Activated T-cell treated with anti-CD3 and anti-CD28 coated beads, Interleukin-2, amount 50 U/mL, for 24 hours (primary cell): ENCODE measurements at regions not wholly inside any gene's neighbourhood (a gene's known extent, or its start where the extent isn't known, plus 50 kb on each side); places are given as distances from the start of the nearest gene placed in this dataset.

Experiments
- DNase-seq: peaks from one replicate; pipeline ENCODE4 v3.0.0-alpha.2; 2020
- H3K27ac Mint-ChIP-seq: 2 replicates; pipeline ENCODE4 v1.8.0; 2020; ENCODE audit warnings: mild to moderate bottlenecking, mixed read lengths
- H3K27me3 Mint-ChIP-seq: 2 replicates; pipeline ENCODE4 v1.8.0; 2020; ENCODE audit warnings: mixed read lengths
- H3K36me3 Mint-ChIP-seq: 2 replicates; pipeline ENCODE4 v1.8.0; 2020; ENCODE audit warnings: low read depth, mixed read lengths
- H3K4me1 Mint-ChIP-seq: 2 replicates; pipeline ENCODE4 v1.8.0; 2020; ENCODE audit warnings: low read depth, mixed read lengths
- H3K4me3 Mint-ChIP-seq: 2 replicates; pipeline ENCODE4 v1.8.0; 2020; ENCODE audit warnings: mild to moderate bottlenecking, moderate library complexity, mixed read lengths
- H3K9me3 Mint-ChIP-seq: 2 replicates; pipeline ENCODE4 v1.8.0; 2020; ENCODE audit warnings: mixed read lengths

DNA sequence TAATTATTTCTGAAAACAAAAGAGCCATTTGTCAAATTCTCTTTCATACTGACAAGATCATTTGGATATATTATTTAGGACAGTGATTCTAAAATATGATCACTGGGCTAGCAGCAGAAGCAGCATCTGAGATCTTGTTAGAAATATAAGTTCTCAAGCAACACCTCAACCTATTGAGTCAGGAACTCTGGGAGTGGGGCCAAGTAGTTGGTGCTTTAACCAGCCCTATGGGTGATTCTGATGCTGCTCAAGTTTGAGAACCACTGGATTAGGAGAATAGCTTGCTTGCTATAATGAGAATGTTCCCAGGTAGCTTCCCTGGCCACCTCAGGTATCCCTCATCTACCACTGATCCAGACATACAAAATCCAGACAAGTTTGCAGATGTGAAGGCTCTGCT, 466.9 kb upstream of the CELF4 start:
- Mint-ChIP-seq H3K4me3 (no peak overlapping the region), H3K9me3 (peaks cover 5% of the 10 kb centered on the region), H3K27ac (no peak overlapping the region), H3K36me3 (no peaks in the 10 kb centered on the region), H3K4me1 (no peaks in the 10 kb centered on the region), H3K27me3 (no peaks in the 10 kb centered on the region)
- DNase-seq = no peak

DNA sequence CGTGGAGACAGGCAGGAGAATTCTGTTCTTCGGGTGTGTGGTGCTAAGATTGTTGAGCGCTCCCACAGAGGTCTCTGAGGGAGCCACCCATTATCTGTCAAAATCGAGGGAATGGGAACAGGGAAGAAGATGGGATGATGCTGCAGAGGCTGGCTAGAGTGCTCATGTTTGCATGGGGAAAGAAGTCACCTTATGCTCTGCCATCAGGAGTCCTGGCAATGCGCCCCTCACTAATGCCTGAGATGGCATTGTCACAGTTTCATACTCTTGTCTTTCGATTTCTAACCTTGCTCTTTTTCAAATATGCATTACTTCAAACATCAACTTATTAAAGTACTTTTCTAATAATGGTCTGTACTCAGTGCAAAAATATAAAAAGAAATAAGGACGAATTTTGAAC, 463.3 kb upstream of the CELF4 start:
- DNase-seq = no peak
- H3K9me3 Mint-ChIP-seq = peaks cover 2% of the 10 kb centered on the region
- H3K27me3 Mint-ChIP-seq = no peaks in the 10 kb centered on the region
- H3K36me3 Mint-ChIP-seq = no peaks in the 10 kb centered on the region
- H3K4me1 Mint-ChIP-seq = no peaks in the 10 kb centered on the region
- no peak overlapping the region for H3K4me3 Mint-ChIP-seq
- no peak overlapping the region for H3K27ac Mint-ChIP-seq

DNA sequence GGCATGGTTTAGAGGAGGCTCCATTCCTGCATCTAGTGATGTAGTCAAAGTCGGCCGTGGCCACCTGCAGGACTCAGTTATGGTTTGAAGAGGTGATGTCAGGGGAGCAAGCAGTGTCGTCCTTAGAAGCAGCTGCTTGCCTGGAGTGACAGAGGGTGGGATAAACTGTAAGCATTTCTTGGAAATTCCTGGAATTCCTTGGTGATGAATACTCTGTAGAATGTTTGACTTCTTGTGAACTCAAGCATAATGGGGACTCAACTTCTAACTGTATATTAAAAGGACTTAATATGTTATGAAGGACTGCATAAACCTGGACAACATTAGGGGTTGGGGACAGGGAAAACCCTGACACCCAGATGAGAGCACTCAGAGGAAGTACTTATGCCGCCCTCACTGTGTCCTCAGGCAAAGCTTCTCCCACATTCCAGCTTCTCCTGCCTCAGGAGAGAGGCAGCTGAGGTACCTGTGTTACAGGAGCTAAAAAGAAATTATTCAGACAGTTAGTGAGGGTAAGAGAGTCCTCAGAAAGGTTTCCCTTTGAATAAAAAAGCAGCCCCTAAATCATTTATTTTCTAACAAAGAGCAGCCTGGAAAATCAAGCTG, 459.9 kb upstream of the CELF4 start:
- DNase-seq = no peak
- H3K4me3 Mint-ChIP-seq = no peak overlapping the region
- H3K36me3 Mint-ChIP-seq = no peaks in the 10 kb centered on the region
- no peak overlapping the region for H3K27ac Mint-ChIP-seq
- peaks cover 4% of the 10 kb centered on the region for H3K9me3 Mint-ChIP-seq
- no peaks in the 10 kb centered on the region for H3K27me3 Mint-ChIP-seq
- H3K4me1 Mint-ChIP-seq = no peaks in the 10 kb centered on the region

DNA sequence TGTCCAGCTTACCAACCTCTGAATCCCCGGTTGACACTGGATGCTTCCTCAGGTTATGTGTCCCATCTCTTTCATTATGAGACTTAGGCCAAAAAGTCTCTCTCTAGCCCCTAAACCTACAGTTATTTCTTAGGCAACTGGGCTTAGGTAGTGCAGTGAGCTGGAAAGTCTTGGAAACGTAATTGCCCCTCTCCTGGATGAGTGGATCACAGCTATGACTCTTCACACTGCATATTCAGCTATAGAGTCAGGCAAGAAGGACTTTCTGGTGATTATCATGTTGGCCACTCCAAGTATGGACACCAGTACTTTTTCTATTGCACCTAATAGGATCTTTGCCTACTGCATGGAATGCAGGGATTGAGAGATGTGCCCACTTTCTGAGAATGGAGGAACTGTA, 458.3 kb upstream of the CELF4 start:
- Mint-ChIP-seq H3K27ac (no peak overlapping the region), H3K27me3 (no peaks in the 10 kb centered on the region), H3K36me3 (no peaks in the 10 kb centered on the region), H3K4me1 (no peaks in the 10 kb centered on the region), H3K4me3 (no peak overlapping the region), H3K9me3 (peaks cover 4% of the 10 kb centered on the region)
- DNase-seq = no peak

DNA sequence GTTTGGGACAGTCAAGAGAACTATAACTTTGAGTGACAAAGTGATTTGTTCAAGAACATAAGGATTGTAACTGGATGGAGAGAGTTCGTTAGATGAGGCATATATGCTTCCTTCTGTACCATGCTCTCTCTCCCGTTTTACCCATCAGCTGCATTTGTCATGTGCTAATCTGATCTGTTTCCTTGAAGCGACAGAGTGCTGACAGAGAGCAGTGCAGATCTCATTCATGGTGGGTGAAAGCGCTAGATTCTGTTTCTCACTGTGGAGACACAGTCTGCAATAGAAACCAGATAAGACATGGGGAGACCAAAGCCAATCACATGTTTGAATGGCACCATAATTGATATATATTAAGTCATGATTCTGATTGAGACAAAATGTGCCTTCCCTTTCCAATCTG, 456.6 kb upstream of the CELF4 start:
- H3K36me3 Mint-ChIP-seq = no peaks in the 10 kb centered on the region
- no peaks in the 10 kb centered on the region for H3K27me3 Mint-ChIP-seq
- peaks cover 7% of the 10 kb centered on the region for H3K9me3 Mint-ChIP-seq
- H3K27ac Mint-ChIP-seq = no peak overlapping the region
- no peaks in the 10 kb centered on the region for H3K4me1 Mint-ChIP-seq
- DNase-seq = no peak
- H3K4me3 Mint-ChIP-seq = no peak overlapping the region

DNA sequence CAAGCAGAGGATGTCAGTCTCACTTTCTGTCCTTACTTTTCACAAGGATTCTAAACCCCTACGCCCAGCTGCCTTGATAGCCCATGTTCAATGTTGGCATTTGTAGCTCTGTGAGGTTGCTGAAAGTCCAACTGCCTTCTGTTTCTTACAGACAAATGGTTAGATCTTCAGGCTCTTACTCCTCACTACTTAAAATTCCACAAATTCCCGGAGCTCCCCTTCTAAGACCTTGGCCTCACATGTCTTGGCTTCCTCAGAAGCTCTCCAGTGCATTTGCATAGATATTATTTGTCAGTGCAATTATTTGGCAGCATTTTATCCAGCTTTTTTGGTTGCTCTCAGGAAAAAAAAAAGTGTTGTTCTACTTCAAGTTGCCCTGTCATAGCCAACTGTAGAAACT, 453.7 kb upstream of the CELF4 start:
- Mint-ChIP-seq H3K4me1 (no peaks in the 10 kb centered on the region), H3K27me3 (no peaks in the 10 kb centered on the region), H3K9me3 (peaks cover 25% of the 10 kb centered on the region), H3K36me3 (no peaks in the 10 kb centered on the region), H3K27ac (no peak overlapping the region), H3K4me3 (no peak overlapping the region)
- DNase-seq = no peak

DNA sequence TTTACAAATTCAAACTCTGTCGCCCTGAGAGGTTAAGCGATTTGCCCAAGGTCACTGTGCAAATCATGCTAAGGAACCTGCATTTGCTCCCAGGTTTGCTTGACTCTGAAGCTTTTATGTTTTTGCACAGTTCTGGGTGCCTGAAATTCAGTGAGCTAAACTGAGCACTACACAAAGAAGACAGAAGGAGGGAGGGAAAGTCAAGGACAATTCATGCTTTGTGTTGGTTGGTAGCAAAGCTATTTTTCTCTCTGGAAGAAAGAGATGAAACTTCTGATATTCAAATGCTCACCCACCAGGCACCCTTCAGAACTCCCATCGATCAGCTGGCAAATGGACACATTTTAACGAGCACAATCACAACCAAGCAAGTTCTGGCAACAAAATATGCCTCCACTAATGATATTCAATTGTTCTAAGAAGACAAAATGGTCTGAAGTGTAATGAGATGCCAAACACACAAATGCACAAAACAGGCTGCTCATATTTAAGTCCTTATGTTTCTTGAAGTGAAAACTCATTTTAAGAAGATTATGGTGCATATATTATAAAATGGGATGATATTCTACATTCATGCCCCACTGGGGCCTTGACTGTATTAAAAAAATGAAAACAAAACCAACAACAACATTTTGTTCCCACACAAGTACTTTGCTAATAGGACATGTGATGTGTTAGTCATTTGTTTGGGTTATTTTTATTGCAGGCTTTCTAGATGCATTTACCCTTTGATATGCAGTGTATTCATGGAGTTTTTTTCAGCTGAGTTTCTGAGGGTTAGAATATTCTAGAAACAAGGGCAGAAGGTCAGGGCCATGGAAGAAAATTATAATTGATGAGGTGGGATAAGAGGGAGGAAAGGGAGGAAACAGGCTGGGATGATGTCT, 445.6 kb upstream of the CELF4 start:
- Mint-ChIP-seq H3K27ac (no peak overlapping the region), H3K36me3 (no peaks in the 10 kb centered on the region), H3K4me3 (no peak overlapping the region), H3K9me3 (peaks cover 13% of the 10 kb centered on the region), H3K4me1 (no peaks in the 10 kb centered on the region), H3K27me3 (no peaks in the 10 kb centered on the region)
- no peak for DNase-seq

DNA sequence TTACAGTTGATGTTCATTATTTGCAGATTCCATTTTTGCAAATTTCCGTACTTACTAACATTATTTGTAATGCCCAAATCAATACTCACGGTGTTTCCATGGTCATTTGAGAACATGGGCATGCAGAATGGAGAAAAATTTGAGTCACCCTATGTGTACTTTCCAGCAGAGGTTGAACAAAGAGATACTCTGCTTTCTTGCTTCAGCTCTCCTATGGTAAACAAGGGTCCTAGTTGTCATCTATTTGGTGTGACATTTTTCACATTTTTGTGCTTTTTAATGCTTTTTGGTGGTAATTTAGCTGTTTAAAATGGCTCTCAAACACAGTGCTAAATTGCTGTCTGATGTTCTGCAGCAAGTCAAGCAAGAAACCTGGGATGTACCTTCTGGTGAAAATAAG, 444.4 kb upstream of the CELF4 start:
- Mint-ChIP-seq H3K4me3 (no peak overlapping the region), H3K27me3 (no peaks in the 10 kb centered on the region), H3K9me3 (peaks cover 4% of the 10 kb centered on the region), H3K27ac (no peak overlapping the region), H3K4me1 (no peaks in the 10 kb centered on the region), H3K36me3 (no peaks in the 10 kb centered on the region)
- DNase-seq = no peak

DNA sequence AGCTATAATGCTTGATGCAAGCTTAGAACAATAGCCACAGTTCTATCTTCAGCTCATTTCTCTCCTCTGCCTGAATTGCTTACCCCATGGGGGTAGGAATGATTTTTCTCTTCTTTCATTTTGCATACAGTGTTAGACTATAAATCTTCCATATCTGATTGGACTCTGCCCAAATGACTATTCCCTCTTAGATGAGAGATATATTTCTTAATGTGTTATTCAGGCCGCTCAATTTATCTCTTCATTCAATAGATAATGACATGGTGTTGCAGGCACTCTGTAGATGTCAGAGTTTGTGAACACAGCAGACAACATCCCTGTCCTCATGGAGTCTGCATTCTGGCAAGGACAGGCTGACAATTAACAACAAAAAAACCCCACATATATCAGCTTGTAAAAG, 443.7 kb upstream of the CELF4 start:
- no peaks in the 10 kb centered on the region for H3K4me1 Mint-ChIP-seq
- no peaks in the 10 kb centered on the region for H3K36me3 Mint-ChIP-seq
- H3K27ac Mint-ChIP-seq = no peak overlapping the region
- peaks cover 3% of the 10 kb centered on the region for H3K9me3 Mint-ChIP-seq
- DNase-seq = no peak
- no peaks in the 10 kb centered on the region for H3K27me3 Mint-ChIP-seq
- no peak overlapping the region for H3K4me3 Mint-ChIP-seq

DNA sequence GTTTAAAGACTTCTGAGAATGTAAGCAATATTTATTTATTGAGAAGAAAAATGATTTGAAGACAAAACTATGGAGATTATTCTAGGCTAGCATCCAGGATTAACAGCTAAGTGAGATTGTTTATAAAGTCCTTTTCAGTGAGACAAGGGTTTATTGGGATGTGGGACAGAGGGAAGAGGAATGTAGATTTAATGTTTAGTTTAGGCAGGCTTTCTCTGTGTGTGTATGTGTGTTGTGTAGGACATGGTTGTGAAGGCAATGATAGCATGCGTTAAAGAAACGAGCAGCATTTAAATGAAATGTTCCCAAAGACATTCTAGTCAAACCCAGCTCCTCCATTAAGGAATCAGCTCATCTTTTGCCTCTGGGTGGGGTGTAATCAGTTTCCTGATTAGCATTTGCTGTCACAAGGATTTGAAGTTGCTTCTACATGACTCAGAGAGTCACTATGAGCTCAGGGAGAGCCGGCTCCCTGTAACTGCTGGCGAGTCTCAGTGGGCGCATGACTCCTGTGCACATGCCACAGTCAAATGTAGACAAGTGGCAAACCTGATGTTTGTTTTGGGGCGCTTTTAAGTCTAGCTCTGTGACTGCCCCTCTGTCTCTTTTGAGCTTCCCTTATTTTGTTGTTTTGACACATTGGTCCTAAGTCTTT, 442.2 kb upstream of the CELF4 start:
- DNase-seq = no peak
- no peaks in the 10 kb centered on the region for H3K4me1 Mint-ChIP-seq
- no peaks in the 10 kb centered on the region for H3K27me3 Mint-ChIP-seq
- H3K36me3 Mint-ChIP-seq = no peaks in the 10 kb centered on the region
- H3K9me3 Mint-ChIP-seq = peaks cover 3% of the 10 kb centered on the region
- H3K4me3 Mint-ChIP-seq = no peak overlapping the region
- H3K27ac Mint-ChIP-seq = no peak overlapping the region

DNA sequence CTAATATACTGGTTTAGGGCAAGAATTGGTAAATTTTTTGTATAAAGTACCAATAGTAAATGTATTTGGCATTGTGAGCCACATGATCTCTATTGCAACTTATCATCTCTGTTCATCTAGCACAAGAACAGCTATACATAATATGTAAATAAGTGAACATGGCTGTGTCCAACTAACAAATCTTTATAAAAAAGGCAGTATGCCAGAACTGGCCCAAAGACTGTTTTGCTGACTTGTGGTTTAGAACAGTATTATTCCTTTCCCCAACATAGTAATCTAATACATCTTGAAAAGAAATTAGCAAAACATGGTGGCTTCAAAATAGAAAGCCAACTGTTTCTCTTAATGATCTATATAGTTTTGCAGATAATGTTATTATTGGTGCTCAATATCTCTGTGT, 441.4 kb upstream of the CELF4 start:
- peaks cover 3% of the 10 kb centered on the region for H3K9me3 Mint-ChIP-seq
- H3K27me3 Mint-ChIP-seq = no peaks in the 10 kb centered on the region
- H3K27ac Mint-ChIP-seq = no peak overlapping the region
- H3K4me3 Mint-ChIP-seq = no peak overlapping the region
- no peaks in the 10 kb centered on the region for H3K4me1 Mint-ChIP-seq
- H3K36me3 Mint-ChIP-seq = no peaks in the 10 kb centered on the region
- no peak for DNase-seq

DNA sequence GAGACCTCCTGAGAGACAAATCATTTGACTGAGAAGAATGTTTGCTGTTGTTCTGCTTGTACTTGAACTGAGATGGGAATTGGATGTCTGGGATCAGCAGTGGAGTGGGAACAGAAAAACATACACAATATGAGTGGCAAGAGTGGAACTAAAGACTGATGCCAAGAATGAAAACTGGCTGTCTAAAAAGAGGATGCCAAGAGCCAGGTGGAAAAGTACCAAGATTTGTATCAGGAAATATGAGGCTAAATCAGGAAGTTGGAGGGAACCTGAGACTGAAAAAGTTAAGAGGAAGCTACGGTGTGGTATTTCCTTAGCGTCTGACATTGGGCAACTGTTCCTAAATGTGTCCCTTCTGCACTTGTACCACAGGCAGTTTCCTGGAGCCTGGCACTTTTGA, 440.9 kb upstream of the CELF4 start:
- H3K36me3 Mint-ChIP-seq = no peaks in the 10 kb centered on the region
- no peaks in the 10 kb centered on the region for H3K27me3 Mint-ChIP-seq
- peaks cover 4% of the 10 kb centered on the region for H3K9me3 Mint-ChIP-seq
- no peak overlapping the region for H3K27ac Mint-ChIP-seq
- no peak for DNase-seq
- no peak overlapping the region for H3K4me3 Mint-ChIP-seq
- no peaks in the 10 kb centered on the region for H3K4me1 Mint-ChIP-seq

DNA sequence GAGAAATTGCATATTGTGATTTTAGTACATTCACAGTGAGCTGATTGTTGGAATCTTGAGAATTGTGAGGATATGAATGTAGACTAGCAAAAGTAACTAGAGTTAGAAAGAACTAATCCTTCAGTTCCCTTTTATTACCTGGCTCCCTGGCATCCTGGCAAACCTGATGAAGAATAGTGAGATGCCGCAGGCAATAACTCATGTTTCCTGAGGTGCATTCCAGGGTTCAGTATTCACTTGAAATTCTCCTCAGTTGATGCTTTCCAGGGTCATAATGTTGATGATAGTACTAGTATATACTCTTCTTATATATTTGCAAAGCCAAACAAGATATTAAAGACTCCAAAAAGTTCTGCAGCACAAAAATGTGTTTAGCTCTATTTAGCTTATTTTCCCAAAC, 432.1 kb upstream of the CELF4 start:
- peaks cover 10% of the 10 kb centered on the region for H3K9me3 Mint-ChIP-seq
- H3K36me3 Mint-ChIP-seq = no peaks in the 10 kb centered on the region
- no peak overlapping the region for H3K4me3 Mint-ChIP-seq
- no peak overlapping the region for H3K27ac Mint-ChIP-seq
- H3K27me3 Mint-ChIP-seq = no peaks in the 10 kb centered on the region
- DNase-seq = no peak
- no peaks in the 10 kb centered on the region for H3K4me1 Mint-ChIP-seq

DNA sequence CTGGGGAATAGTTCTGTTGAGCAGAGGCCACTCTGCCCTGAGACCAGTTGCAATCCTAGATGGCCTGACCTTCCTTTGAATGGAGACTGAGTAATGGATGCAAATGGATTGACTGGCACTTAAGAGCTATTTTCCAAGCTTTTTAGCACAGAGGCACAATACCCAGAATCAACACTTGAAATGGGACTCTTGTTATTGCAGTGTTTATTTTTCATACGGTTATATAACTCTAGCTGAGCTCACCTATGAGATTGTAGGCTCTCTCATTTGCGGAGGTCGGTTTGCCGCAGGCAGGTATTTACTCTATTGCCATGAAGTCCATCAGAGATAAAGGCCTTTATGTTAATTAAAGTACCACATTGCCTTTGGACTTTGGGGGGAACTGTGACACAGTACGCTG, 422.3 kb upstream of the CELF4 start:
- no peaks in the 10 kb centered on the region for H3K4me1 Mint-ChIP-seq
- H3K9me3 Mint-ChIP-seq = no peaks in the 10 kb centered on the region
- no peaks in the 10 kb centered on the region for H3K36me3 Mint-ChIP-seq
- H3K27me3 Mint-ChIP-seq = no peaks in the 10 kb centered on the region
- no peak for DNase-seq
- no peak overlapping the region for H3K27ac Mint-ChIP-seq
- H3K4me3 Mint-ChIP-seq = no peak overlapping the region

DNA sequence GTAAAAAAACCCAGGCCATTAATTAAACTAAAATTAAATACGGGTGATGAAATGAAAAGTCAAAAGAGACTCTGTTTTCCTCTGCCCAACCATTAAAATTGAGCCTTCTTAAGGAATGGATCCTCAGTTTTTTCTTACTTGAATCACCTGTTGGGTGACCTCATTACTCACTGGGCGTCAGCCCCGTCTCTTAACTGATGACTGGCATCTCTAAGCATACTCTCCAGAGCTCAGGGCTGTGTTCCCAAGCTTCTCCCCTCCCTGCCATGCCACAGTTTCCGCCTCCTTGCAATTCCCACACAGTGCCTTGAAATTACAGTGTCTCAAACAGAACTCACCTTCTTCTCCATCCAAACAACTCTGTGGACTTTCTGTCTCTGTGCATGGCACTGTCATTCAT, 421.1 kb upstream of the CELF4 start:
- no peaks in the 10 kb centered on the region for H3K36me3 Mint-ChIP-seq
- H3K4me1 Mint-ChIP-seq = no peaks in the 10 kb centered on the region
- no peaks in the 10 kb centered on the region for H3K27me3 Mint-ChIP-seq
- no peak overlapping the region for H3K27ac Mint-ChIP-seq
- DNase-seq = no peak
- H3K4me3 Mint-ChIP-seq = no peak overlapping the region
- H3K9me3 Mint-ChIP-seq = no peaks in the 10 kb centered on the region
